ENCODE measurements at regions not wholly inside any gene's neighbourhood (a gene's known extent, or its start where the extent isn't known, plus 50 kb on each side); places are given as distances from the start of the nearest gene placed in this dataset.

GRCh38 chr12:98329589-98329988 is 185.8 kb upstream of the TMPO start:
- TF ChIP-seq CTCF (IDR thresholded peaks at IDR 0.05) (no peak), EZH2 (IDR thresholded peaks at IDR 0.05) (no peak), EZH2phosphoT487 (IDR thresholded peaks at IDR 0.05) (no peak)
